GM19395 (cell line): ENCODE measurements at regions not wholly inside any gene's neighbourhood (a gene's known extent, or its start where the extent isn't known, plus 50 kb on each side); places are given as distances from the start of the nearest gene placed in this dataset.
"Not testable (repeated sequence)": the region's sequence is repeated elsewhere in the genome, so short reads cannot be mapped to it uniquely, and the experiment has no call there.

Experiments used
- ATAC-seq: cut with Tn5 transposase; IDR thresholded peaks from one replicate; pipeline ENCODE4 v1.9.1; 2021; ENCODE audit warnings: mild to moderate bottlenecking, moderate library complexity; ENCODE audit not compliant: unreplicated experiment

GRCh38 chr21:33121715-33122475 lies 52.0 kb downstream of the OLIG1 start:
- no peak for ATAC-seq

GRCh38 chr21:33122507-33122906 lies 52.6 kb downstream of the OLIG1 start:
- ATAC-seq, result no peak

- no peak for ATAC-seq
These were observed 53.6 kb downstream of the OLIG1 start for GRCh38 chr21:33123374-33124123.

- ATAC-seq, result no peak
These were observed 54.9 kb downstream of the OLIG1 start for GRCh38 chr21:33124889-33125288.

- ATAC-seq, result no peak
These were observed 55.9 kb downstream of the OLIG1 start for GRCh38 chr21:33125680-33126375.

- no peak for ATAC-seq
These were observed 56.6 kb downstream of the OLIG1 start for GRCh38 chr21:33126569-33126968.

GRCh38 chr21:33127154-33127867 lies 57.4 kb downstream of the OLIG1 start:
- peak; percentile 76 for ATAC-seq

- ATAC-seq, result no peak
These were observed 57.9 kb downstream of the OLIG1 start for GRCh38 chr21:33127868-33128242.

- no peak for ATAC-seq
These were observed 58.6 kb downstream of the OLIG1 start for GRCh38 chr21:33128538-33128937.

- ATAC-seq, result no peak
These were observed 62.1 kb downstream of the OLIG1 start for GRCh38 chr21:33132054-33132453.

- ATAC-seq, result no peak
These were observed 64.0 kb downstream of the OLIG1 start for GRCh38 chr21:33133892-33134291.

GRCh38 chr21:33135925-33136324 lies 66.0 kb downstream of the OLIG1 start:
- ATAC-seq, result no peak

- no peak for ATAC-seq
These were observed 67.0 kb downstream of the OLIG1 start for GRCh38 chr21:33136847-33137502.

GRCh38 chr21:33139084-33139483 lies 69.1 kb downstream of the OLIG1 start:
- no peak for ATAC-seq

- no peak for ATAC-seq
These were observed 70.3 kb downstream of the OLIG1 start for GRCh38 chr21:33140288-33140687.

GRCh38 chr21:33146467-33146866 lies 76.5 kb downstream of the OLIG1 start:
- no peak for ATAC-seq

- no peak for ATAC-seq
These were observed 79.2 kb downstream of the OLIG1 start for GRCh38 chr21:33149181-33149580.

- ATAC-seq, result not testable (repeated sequence)
These were observed 78.8 kb upstream of the IFNAR2 start for GRCh38 chr21:33150968-33151367.

GRCh38 chr21:33151941-33152731 lies 77.6 kb upstream of the IFNAR2 start:
- ATAC-seq, result no peak

- no peak for ATAC-seq
These were observed 77.0 kb upstream of the IFNAR2 start for GRCh38 chr21:33152732-33153130.
